ENCODE measurements at regions not wholly inside any gene's neighbourhood (a gene's known extent, or its start where the extent isn't known, plus 50 kb on each side); places are given as distances from the start of the nearest gene placed in this dataset.
"Not testable (repeated sequence)": the region's sequence is repeated elsewhere in the genome, so short reads cannot be mapped to it uniquely, and the experiment has no call there.

GRCh38 chr3:104347291-104347690, 1019.4 kb upstream of the ALCAM start:
- DNase-seq = no peak

- DNase-seq = no peak
These were observed 1016.9 kb upstream of the ALCAM start for GRCh38 chr3:104349836-104350235.

DNA sequence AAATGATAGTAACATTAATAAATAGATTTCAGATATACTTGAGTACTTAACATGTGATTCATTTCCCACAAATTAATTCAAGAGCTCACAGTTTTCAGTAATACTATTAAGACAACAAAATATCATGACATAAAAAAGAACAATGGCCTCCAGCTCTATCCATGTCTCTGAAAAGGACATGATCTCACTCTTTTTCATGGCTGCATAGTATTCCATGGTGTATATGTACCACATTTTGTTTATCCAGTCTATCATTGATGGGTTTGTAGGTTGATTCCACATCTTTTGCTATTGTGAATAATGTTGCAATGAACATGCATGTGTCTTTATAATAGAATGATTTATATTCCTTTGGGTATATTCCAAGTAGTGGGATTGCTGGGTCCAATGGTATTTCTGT, 1012.8 kb upstream of the ALCAM start:
- no peak for DNase-seq

DNA sequence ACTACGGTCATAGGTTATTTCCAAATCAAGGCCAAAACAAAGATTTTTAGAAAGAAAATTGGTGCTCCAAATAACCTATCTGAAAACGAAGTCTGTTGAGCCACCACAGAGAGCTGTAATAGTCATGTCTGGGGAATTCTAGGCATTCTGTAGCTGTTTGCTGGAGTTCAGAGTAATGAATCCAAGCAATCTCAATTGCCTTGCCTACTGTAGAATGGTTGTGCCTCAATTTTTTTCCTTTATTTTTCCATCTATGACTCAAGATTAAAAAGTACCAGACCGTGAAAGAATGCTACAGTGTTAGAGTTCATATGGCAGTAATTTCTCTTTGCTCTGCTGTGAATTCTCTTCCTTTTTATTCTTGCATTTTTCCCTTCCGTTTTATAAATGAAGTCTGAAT, 1007.2 kb upstream of the ALCAM start:
- DNase-seq = no peak

DNA sequence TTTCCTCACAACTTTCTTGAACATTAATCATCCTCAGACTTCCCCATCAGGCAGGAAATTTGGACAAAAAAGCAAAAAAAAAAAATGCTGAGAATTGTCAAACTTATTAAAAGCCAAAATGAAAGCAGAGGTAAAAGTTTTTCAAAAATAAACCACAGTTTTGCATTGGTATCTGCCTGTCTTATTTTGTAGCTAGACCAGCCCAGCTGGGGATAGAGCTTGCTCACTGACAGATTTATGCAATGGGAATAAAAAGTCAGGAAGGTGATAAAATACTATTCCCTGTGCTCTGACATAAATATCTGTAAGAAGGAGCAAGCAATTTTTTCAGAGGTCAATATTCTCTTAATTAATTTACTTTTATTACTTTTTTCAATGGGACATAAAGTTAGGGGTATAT, 1006.7 kb upstream of the ALCAM start:
- no peak for DNase-seq

- not testable (repeated sequence) for DNase-seq
These were observed 1005.0 kb upstream of the ALCAM start for GRCh38 chr3:104361748-104362147.

GRCh38 chr3:104362319-104362718, 1004.4 kb upstream of the ALCAM start:
- no peak for DNase-seq

- no peak for DNase-seq
These were observed 999.7 kb upstream of the ALCAM start for GRCh38 chr3:104367000-104367399.

GRCh38 chr3:104368760-104369159, 997.9 kb upstream of the ALCAM start:
- no peak for DNase-seq

DNA sequence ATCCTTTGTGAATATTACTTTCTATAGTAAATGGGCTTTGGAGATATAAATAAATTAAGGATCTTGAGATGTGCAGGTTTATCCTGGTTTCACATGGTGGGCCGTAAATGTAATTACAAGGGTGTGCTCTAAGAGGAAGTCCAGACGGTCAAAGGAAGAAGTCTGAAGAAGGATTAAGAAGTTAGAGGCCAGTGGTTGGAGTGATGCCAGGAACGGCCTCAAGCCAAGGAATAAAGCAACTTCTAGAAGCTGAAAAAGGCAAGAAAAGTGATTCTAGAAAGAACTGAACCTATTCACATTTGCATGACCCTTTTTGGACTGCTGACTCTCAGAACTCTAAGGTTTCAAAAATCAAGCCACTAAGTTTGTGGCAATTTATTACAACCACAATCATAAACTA, 981.3 kb upstream of the ALCAM start:
- no peak for DNase-seq

- no peak for DNase-seq
These were observed 978.1 kb upstream of the ALCAM start for GRCh38 chr3:104388619-104389018.

DNA sequence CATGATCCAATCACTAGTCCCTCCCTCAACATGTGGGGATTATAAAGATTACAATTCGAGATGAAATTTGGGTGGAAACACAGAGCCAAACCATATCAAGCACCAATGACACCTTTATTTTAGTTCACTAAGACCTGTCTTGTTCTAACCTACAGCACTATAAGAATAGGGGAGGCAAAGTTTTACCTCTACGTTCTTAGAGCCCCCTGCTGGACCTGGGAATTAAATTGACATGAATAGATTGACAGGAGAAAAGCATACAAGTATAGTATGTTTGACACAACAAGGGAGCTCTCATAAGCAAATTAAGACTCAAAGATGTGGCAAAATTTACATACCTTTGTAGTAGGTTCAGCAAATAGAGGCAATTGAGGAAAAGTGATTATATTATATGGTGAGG, 974.4 kb upstream of the ALCAM start:
- DNase-seq = no peak

GRCh38 chr3:104396974-104397669, 969.6 kb upstream of the ALCAM start:
- DNase-seq = no peak

GRCh38 chr3:104397713-104398112, 969.0 kb upstream of the ALCAM start:
- no peak for DNase-seq

- DNase-seq = no peak
These were observed 963.8 kb upstream of the ALCAM start for GRCh38 chr3:104402902-104403301.

GRCh38 chr3:104411757-104412156, 955.0 kb upstream of the ALCAM start:
- DNase-seq = no peak

DNA sequence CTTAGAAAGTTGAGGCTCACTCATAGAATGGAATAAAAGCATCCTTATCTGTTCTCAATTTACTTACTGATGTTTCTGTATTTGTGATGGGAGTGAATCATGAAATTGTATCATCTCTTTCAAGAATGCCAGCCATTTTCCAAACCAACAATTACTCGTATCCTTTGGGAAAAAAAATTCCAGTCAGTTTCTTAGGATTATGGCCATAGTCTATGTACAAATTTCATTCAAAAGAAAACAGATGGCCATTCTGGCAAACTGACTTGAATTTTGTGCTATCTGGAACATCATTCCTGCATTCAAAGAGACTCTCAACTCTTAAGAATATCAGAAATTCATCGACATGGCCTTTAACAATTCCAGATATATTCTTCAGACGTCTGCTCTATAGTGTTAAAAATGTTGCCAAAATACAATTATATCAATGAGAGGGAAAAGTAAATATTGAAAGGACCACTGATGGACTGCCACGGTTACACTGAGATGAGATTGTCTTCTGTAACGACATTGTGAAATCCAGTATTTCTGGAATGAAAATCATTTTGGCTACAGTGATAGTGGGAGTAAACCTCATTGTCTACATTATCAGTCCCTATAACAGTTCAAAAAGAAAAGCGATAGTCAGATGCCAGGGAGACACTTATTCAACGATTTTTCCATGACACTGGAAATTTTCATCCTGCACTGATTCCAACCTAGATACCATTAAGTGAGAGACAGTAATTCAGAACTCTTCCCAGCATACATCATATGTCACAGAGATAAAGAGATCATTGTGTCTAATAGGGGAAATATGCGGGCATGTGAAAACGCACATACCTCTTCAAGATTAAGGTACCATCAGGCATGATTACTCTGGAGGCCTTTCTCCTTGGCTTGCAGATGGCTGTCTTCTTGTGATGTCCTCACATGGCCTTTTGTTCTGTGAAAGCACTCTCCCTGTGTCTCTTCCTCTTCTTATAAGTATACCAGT, 953.8 kb upstream of the ALCAM start:
- no peak for DNase-seq

GRCh38 chr3:104428337-104428925, 938.3 kb upstream of the ALCAM start:
- no peak for DNase-seq

DNA sequence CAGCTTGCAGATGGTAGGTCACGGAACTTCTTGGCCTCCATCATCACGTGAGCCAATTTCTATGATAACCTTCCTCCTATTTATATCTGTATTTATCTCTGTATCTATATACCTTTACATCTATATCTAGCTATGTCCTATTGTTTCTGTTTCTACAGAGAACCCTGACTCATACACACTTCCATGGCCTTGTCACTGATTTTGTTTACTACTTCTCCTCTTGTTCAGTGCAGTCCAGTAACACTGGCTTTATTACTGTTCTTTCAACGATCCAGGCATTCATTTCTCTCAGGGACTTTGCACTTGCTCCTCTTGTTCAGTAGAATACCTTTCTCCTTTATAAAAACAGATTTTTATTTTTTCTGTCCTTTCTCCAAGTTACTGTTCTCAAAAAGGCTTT, 937.0 kb upstream of the ALCAM start:
- no peak for DNase-seq

DNA sequence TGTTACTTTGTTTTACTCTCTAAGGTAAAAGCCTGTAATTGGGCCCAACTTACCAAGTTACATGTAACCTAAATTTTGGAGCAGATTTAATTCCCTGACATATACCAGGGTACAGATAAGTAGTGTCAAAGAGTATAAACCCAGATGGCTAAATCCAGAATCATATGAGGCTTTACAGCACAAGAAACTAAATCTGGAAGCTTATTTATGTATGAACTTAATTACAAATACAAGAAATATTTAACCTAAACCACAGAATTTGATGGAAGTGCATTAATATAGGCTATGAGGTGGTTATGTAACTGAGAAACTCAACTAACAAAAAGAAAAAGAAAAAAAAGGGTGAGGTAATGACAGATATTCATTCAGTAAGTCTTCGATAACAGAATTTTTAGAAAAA, 930.2 kb upstream of the ALCAM start:
- DNase-seq = no peak

GRCh38 chr3:104437131-104437750, 929.5 kb upstream of the ALCAM start:
- no peak for DNase-seq

- no peak for DNase-seq
These were observed 928.8 kb upstream of the ALCAM start for GRCh38 chr3:104437891-104438290.

GRCh38 chr3:104438706-104439105, 928.0 kb upstream of the ALCAM start:
- no peak for DNase-seq
